Body of pancreas (tissue), 4 donors: ENCODE measurements at regions not wholly inside any gene's neighbourhood (a gene's known extent, or its start where the extent isn't known, plus 50 kb on each side); places are given as distances from the start of the nearest gene placed in this dataset.

Experiments used
- POLR2A ChIP-seq, 3 donors: fragments of 450-650 bp; IDR thresholded peaks; one replicate each; pipeline ENCODE4 v1.6.1; 2016; ENCODE audit warnings: antibody characterized with exemption in 3 of 3, mild to moderate bottlenecking in 2 of 3
- TF ChIP-seq, protein P1 (sequence below), 7 experiments: fragments of 450-650 bp in 4 of 7; fragments of 200-600 bp in 3 of 7; sonication (generic) in 3 of 7; IDR thresholded peaks; one replicate each; pipeline ENCODE4 v1.5.1; 2016 to 2019; ENCODE audit warnings: antibody characterized with exemption in 7 of 7

DNA sequence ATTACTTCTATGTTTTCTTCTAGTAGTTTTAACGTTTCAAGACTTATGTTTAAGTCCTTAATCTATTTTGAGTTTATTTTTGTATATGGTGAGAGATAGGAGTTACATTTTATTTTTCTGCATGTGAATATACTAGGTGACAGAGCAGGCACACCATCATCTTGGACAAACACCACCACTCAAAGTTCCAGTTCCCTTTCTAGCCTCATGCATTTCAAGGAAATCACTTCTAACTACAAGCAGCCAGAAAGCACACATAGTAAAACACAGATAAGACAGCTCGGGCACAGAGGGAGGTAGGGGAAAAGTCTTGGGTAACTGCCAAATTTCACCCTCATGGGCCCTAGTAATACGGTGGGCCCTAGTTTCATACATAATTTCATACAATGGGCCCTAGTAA lies 609.4 kb upstream of the HS3ST5 start:
- TF ChIP-seq, protein P1, sequence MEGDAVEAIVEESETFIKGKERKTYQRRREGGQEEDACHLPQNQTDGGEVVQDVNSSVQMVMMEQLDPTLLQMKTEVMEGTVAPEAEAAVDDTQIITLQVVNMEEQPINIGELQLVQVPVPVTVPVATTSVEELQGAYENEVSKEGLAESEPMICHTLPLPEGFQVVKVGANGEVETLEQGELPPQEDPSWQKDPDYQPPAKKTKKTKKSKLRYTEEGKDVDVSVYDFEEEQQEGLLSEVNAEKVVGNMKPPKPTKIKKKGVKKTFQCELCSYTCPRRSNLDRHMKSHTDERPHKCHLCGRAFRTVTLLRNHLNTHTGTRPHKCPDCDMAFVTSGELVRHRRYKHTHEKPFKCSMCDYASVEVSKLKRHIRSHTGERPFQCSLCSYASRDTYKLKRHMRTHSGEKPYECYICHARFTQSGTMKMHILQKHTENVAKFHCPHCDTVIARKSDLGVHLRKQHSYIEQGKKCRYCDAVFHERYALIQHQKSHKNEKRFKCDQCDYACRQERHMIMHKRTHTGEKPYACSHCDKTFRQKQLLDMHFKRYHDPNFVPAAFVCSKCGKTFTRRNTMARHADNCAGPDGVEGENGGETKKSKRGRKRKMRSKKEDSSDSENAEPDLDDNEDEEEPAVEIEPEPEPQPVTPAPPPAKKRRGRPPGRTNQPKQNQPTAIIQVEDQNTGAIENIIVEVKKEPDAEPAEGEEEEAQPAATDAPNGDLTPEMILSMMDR (IDR thresholded peaks at IDR 0.05) = no peak
- no peak for TF ChIP-seq POLR2A (IDR thresholded peaks at IDR 0.05)
